IPS-18a (cell line): ENCODE measurements at regions not wholly inside any gene's neighbourhood (a gene's known extent, or its start where the extent isn't known, plus 50 kb on each side); places are given as distances from the start of the nearest gene placed in this dataset.
"Not testable (repeated sequence)": the region's sequence is repeated elsewhere in the genome, so short reads cannot be mapped to it uniquely, and the experiment has no call there.

Source experiments
- H3K27ac ChIP-seq: one replicate; pipeline ENCODE4 v1.5.1; 2013; ENCODE audit warnings: low read length
- H3K27me3 ChIP-seq: one replicate; pipeline ENCODE4 v1.6.1; 2013; ENCODE audit warnings: mild to moderate bottlenecking, low read length; ENCODE audit not compliant: control insufficient read depth, insufficient read depth
- H3K36me3 ChIP-seq: one replicate; pipeline ENCODE4 v1.6.1; 2013; ENCODE audit warnings: low read depth, low read length; ENCODE audit not compliant: control insufficient read depth
- H3K4me1 ChIP-seq: one replicate; pipeline ENCODE4 v1.6.1; 2013; ENCODE audit warnings: low read depth, low read length; ENCODE audit not compliant: control insufficient read depth
- H3K4me3 ChIP-seq: one replicate; pipeline ENCODE4 v1.5.1; 2013; ENCODE audit warnings: low read length
- H3K9ac ChIP-seq: one replicate; pipeline ENCODE4 v1.6.1; 2013; ENCODE audit warnings: mild to moderate bottlenecking, low read length, moderate library complexity
- H3K9me3 ChIP-seq: one replicate; pipeline ENCODE4 v1.6.1; 2013; ENCODE audit warnings: low read depth, low read length; ENCODE audit not compliant: control insufficient read depth

- Histone ChIP-seq H3K9me3 (no peaks in the 10 kb centered on the region), H3K4me1 (no peaks in the 10 kb centered on the region), H3K9ac (no peak overlapping the region), H3K27me3 (no peaks in the 10 kb centered on the region), H3K27ac (no peak overlapping the region), H3K4me3 (no peak overlapping the region), H3K36me3 (no peaks in the 10 kb centered on the region)
Observed at GRCh38 chr16:87160701-87161337, 156.4 kb downstream of the C16orf95 start.

DNA sequence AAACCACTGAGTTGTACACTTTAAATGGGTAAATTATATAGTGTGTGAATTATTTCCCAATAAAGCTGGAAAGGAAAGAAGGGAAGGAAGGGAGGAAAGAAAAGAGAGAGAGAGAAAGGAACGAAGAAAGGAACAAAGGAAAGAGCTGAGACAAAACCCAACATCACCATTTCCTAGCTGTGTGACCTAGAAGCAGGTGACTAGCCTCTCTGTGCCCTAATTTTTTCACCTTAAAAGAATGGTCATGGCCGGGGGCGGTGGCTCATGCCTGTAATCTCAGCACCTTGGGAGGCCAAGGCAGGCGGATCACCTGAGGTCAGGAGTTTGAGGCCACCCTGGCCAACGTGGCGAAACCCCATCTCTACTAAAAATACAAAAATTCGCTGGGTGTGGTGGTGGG is 155.8 kb downstream of the C16orf95 start:
- H3K27me3 ChIP-seq, H3K27ac ChIP-seq, H3K9me3 ChIP-seq: not testable (repeated sequence)

DNA sequence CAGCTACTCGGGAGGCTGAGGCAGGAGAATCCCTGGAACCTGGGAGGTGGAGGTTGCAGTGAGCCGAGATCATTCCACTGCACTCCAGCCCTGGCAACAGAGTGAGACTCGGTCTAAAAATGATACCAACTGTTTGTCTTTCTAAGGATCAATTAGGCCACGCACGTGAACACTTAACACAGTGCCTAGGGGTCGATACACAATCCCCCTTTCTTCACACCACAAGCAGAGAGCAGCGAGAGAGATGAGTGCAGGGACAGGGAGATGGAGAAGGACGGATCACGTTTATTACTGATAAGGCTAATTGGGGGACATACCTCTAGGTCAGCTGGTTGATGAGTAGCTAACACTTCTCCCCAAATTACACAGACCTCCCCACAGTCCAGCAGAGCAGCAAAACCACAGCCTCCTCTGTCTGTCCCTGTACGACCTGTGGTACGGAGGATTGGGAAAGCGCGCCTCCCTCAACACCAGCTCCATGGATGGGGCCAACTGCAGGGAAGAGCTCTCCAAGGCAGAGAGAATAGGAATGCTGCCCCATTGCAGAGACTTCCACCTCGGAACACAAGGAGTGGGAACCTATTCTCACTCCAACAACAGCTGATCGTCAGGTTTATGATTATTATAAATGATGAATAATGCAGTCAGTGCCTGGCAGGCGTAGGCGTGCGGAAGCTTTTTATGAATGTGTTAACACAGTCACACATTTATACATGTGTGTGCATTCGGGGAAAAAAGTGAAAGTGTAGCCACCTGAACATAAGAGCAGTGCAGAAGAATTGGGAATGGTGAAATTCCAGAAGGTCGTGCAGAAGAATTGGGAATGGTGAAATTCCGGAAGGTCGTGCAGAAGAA is 155.1 kb downstream of the C16orf95 start:
- no peaks in the 10 kb centered on the region for H3K36me3 ChIP-seq
- H3K9ac ChIP-seq, result no peak overlapping the region
- H3K4me1 ChIP-seq, result no peaks in the 10 kb centered on the region
- no peaks in the 10 kb centered on the region for H3K27me3 ChIP-seq
- H3K9me3 ChIP-seq, result no peaks in the 10 kb centered on the region
- no peak overlapping the region for H3K27ac ChIP-seq
- no peak overlapping the region for H3K4me3 ChIP-seq

More for the DNA sequence above, 155.8 kb downstream of the C16orf95 start:
- H3K4me3 ChIP-seq, H3K9ac ChIP-seq, H3K4me1 ChIP-seq, H3K36me3 ChIP-seq: not testable (repeated sequence)

- not testable (repeated sequence) for H3K27me3 ChIP-seq, H3K36me3 ChIP-seq, H3K4me1 ChIP-seq, H3K4me3 ChIP-seq, H3K9ac ChIP-seq, H3K27ac ChIP-seq, H3K9me3 ChIP-seq
Observed at GRCh38 chr16:87162799-87163198, 154.4 kb downstream of the C16orf95 start.

- Histone ChIP-seq H3K27ac (no peak overlapping the region), H3K36me3 (no peaks in the 10 kb centered on the region), H3K4me1 (no peaks in the 10 kb centered on the region), H3K27me3 (no peaks in the 10 kb centered on the region), H3K9me3 (no peaks in the 10 kb centered on the region), H3K9ac (no peak overlapping the region), H3K4me3 (no peak overlapping the region)
Observed at GRCh38 chr16:87163637-87164036, 153.6 kb downstream of the C16orf95 start.

DNA sequence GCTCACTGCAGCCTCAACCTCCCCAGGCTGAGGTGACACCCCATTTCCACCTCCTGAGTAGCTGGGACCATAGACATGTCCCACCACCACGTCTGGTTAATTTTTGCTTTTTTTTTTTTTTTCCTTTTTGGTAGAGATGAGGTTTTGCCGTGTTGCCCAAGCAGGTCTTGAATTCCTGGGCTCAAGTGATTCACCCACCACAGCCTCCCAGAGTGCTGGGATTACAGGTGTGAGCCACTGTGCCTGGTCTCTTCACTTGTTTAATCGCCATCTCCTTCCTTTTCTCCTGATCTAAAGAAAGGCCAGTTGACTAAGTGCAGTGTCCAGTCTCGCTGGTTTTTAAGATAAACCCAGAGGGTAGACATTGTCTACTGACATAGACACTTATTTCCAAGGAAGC is 152.0 kb downstream of the C16orf95 start:
- Histone ChIP-seq H3K9ac (no peak overlapping the region), H3K4me1 (no peaks in the 10 kb centered on the region), H3K9me3 (no peaks in the 10 kb centered on the region), H3K27me3 (no peaks in the 10 kb centered on the region), H3K36me3 (no peaks in the 10 kb centered on the region), H3K27ac (no peak overlapping the region), H3K4me3 (no peak overlapping the region)

GRCh38 chr16:87165885-87166284 is 151.3 kb downstream of the C16orf95 start:
- Histone ChIP-seq H3K4me1 (no peaks in the 10 kb centered on the region), H3K9me3 (no peaks in the 10 kb centered on the region), H3K36me3 (no peaks in the 10 kb centered on the region), H3K4me3 (no peak overlapping the region), H3K27ac (no peak overlapping the region), H3K9ac (no peak overlapping the region), H3K27me3 (no peaks in the 10 kb centered on the region)

GRCh38 chr16:87166321-87166720 is 150.9 kb downstream of the C16orf95 start:
- no peaks in the 10 kb centered on the region for H3K9me3 ChIP-seq
- no peak overlapping the region for H3K4me3 ChIP-seq
- no peak overlapping the region for H3K9ac ChIP-seq
- H3K27me3 ChIP-seq, result no peaks in the 10 kb centered on the region
- H3K27ac ChIP-seq, result no peak overlapping the region
- no peaks in the 10 kb centered on the region for H3K36me3 ChIP-seq
- no peaks in the 10 kb centered on the region for H3K4me1 ChIP-seq

DNA sequence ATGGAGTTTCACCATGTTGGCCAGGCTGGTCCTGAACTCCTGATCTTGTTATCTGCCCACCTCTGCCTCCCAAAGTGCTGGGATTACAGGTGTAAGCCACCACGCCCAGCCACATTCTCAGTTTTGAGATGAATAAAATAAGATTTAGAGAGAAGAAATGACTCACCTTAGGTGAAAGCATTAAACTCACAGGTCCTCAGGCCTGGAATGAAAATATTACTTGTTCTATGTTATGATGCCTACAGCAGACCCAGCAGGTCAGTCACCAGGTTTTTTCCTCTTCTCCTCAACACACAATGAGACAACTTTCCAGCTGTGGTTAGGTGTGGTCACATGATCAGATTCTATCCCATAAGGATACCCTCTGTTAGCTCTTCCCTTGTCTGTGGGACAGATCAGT is 150.3 kb downstream of the C16orf95 start:
- Histone ChIP-seq H3K27ac (no peak overlapping the region), H3K27me3 (no peaks in the 10 kb centered on the region), H3K9ac (no peak overlapping the region), H3K9me3 (no peaks in the 10 kb centered on the region), H3K4me3 (no peak overlapping the region), H3K4me1 (no peaks in the 10 kb centered on the region), H3K36me3 (no peaks in the 10 kb centered on the region)

DNA sequence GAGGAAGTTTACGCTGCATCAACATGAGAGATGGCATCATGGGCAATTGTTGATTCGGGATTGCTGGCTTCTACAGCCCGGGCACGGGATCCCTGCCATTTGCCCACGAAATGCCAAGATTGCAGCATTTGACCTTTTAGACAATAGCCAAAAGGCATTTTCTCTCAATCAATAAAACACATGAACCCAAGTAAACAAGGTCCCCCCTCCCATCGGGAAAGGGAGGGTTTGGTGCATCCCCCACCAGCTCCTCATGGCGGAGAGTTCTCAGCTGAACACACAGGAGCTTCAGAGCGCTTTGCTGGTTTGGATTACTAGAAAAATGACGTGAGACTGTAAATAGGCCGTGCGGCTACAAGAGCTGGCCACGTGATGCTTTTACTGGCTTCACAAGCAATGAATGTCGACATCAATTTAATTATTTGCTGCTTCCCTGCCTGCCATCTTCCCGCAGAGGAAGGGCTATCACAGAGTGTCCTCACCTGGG is 147.6 kb downstream of the C16orf95 start:
- H3K36me3 ChIP-seq, result no peaks in the 10 kb centered on the region
- H3K27me3 ChIP-seq, result no peaks in the 10 kb centered on the region
- H3K9me3 ChIP-seq, result no peaks in the 10 kb centered on the region
- H3K4me1 ChIP-seq, result no peaks in the 10 kb centered on the region
- no peak overlapping the region for H3K27ac ChIP-seq
- H3K9ac ChIP-seq, result no peak overlapping the region
- H3K4me3 ChIP-seq, result no peak overlapping the region

GRCh38 chr16:87170310-87170709 is 146.9 kb downstream of the C16orf95 start:
- no peaks in the 10 kb centered on the region for H3K4me1 ChIP-seq
- H3K27me3 ChIP-seq, result no peaks in the 10 kb centered on the region
- no peaks in the 10 kb centered on the region for H3K36me3 ChIP-seq
- H3K9me3 ChIP-seq, result no peaks in the 10 kb centered on the region
- H3K4me3 ChIP-seq, result no peak overlapping the region
- no peak overlapping the region for H3K27ac ChIP-seq
- no peak overlapping the region for H3K9ac ChIP-seq

- no peak overlapping the region for H3K9ac ChIP-seq
- no peak overlapping the region for H3K4me3 ChIP-seq
- H3K27ac ChIP-seq, result no peak overlapping the region
- H3K27me3 ChIP-seq, result no peaks in the 10 kb centered on the region
- no peaks in the 10 kb centered on the region for H3K4me1 ChIP-seq
- no peaks in the 10 kb centered on the region for H3K9me3 ChIP-seq
- no peaks in the 10 kb centered on the region for H3K36me3 ChIP-seq
Observed at GRCh38 chr16:87171723-87172122, 145.5 kb downstream of the C16orf95 start.
